Right renal pelvis (tissue), 4 donors: ENCODE measurements at regions not wholly inside any gene's neighbourhood (a gene's known extent, or its start where the extent isn't known, plus 50 kb on each side); places are given as distances from the start of the nearest gene placed in this dataset.
A peak's percentile ranks its signal among the peaks of the same experiment; 100 is the strongest.

ENCODE experiments used
- DNase-seq, 4 donors: peaks; one replicate each; pipeline ENCODE4 v3.0.0-alpha.2; 2013; ENCODE audit warnings: low read depth in 4 of 4, low spot score in 3 of 4, missing footprints in 1 of 4

- no peak for DNase-seq
These were observed 1284.1 kb upstream of the NXPH2 start for GRCh38 chr2:140064243-140064642.

- peak in 1 of 4 donors; percentile 20 for DNase-seq
These were observed 1283.2 kb upstream of the NXPH2 start for GRCh38 chr2:140063356-140063755.

GRCh38 chr2:140061240-140061639 lies 1281.0 kb upstream of the NXPH2 start:
- DNase-seq, result no peak

- DNase-seq, result no peak
These were observed 1277.7 kb upstream of the NXPH2 start for GRCh38 chr2:140057928-140058327.

- DNase-seq, result no peak
These were observed 1261.6 kb upstream of the NXPH2 start for GRCh38 chr2:140041811-140042210.

- DNase-seq, result no peak
These were observed 1261.0 kb upstream of the NXPH2 start for GRCh38 chr2:140041239-140041638.

GRCh38 chr2:140033638-140034037 lies 1253.4 kb upstream of the NXPH2 start:
- no peak for DNase-seq

GRCh38 chr2:140027966-140028365 lies 1247.8 kb upstream of the NXPH2 start:
- DNase-seq, result no peak

- no peak for DNase-seq
These were observed 1247.1 kb upstream of the NXPH2 start for GRCh38 chr2:140027320-140027719.

- no peak for DNase-seq
These were observed 1243.1 kb upstream of the NXPH2 start for GRCh38 chr2:140023291-140023690.

- DNase-seq, result no peak
These were observed 1238.4 kb upstream of the NXPH2 start for GRCh38 chr2:140018541-140018940.

GRCh38 chr2:140014204-140014546 lies 1234.0 kb upstream of the NXPH2 start:
- DNase-seq, result no peak

- no peak for DNase-seq
These were observed 1233.5 kb upstream of the NXPH2 start for GRCh38 chr2:140013545-140014203.

GRCh38 chr2:140011287-140011686 lies 1231.1 kb upstream of the NXPH2 start:
- DNase-seq, result no peak

- no peak for DNase-seq
These were observed 1221.9 kb upstream of the NXPH2 start for GRCh38 chr2:140002110-140002509.

GRCh38 chr2:139992711-139993345 lies 1212.6 kb upstream of the NXPH2 start:
- no peak for DNase-seq

GRCh38 chr2:139992078-139992477 lies 1211.9 kb upstream of the NXPH2 start:
- DNase-seq, result no peak

GRCh38 chr2:139990646-139991335 lies 1210.6 kb upstream of the NXPH2 start:
- DNase-seq, result no peak

GRCh38 chr2:139969323-139969722 lies 1189.1 kb upstream of the NXPH2 start:
- no peak for DNase-seq

- DNase-seq, result no peak
These were observed 1188.4 kb upstream of the NXPH2 start for GRCh38 chr2:139968588-139968987.

- DNase-seq, result no peak
These were observed 1187.5 kb upstream of the NXPH2 start for GRCh38 chr2:139967665-139968064.
